Choroid plexus epithelial cell (primary cell): ENCODE measurements at regions not wholly inside any gene's neighbourhood (a gene's known extent, or its start where the extent isn't known, plus 50 kb on each side); places are given as distances from the start of the nearest gene placed in this dataset.

Source experiments
- DNase-seq: peaks from one replicate; pipeline ENCODE4 v3.0.0-alpha.2; 2010; ENCODE audit warnings: low read depth
- H3K4me3 ChIP-seq: 2 replicates; pipeline ENCODE4 v1.5.1; 2011; ENCODE audit warnings: low read depth, mild to moderate bottlenecking, control low read depth, low read length, moderate library complexity
- CTCF ChIP-seq: conservative IDR thresholded peaks from 2 replicates; pipeline ENCODE4 v1.5.1; 2011; ENCODE audit warnings: low read depth, mild to moderate bottlenecking, control low read depth, inconsistent platforms, low read length, moderate library complexity

GRCh38 chr4:59570860-59571476, 1629.2 kb upstream of the ADGRL3 start:
- H3K4me3 ChIP-seq = no peak overlapping the region
- peak; percentile 33 for DNase-seq
- TF ChIP-seq CTCF = no peak

DNA sequence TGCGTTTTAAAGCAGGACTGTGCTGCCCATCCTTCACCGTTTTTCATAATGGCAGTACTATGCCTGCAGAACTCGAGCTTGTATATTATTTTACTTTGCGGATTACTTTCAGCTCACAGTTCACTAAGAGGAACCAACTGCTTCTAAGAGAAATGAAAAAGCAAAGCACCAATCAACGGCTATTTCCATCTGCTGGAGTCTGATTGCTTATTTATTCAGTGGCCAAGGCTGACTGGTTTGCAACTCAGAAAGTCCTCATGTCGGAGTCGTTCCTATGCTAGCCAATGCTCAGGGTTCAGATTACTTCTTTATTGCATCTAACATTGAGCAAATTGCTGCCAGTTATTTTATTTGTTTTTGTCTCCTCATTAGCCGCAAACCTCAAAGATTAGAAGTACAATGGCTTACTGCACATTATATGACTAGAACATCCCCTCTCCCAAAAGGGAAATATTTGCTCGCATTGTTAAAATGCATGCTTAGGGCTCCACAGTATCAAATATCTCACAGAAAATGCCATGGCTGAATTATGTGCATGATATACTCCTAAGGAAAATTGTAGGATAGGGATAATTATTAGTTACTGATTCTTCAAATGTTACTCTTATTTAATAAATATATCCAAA, 1628.2 kb upstream of the ADGRL3 start:
- no peak overlapping the region for H3K4me3 ChIP-seq
- DNase-seq = peak; percentile 42
- no peak for TF ChIP-seq CTCF

- DNase-seq = no peak
- no peak overlapping the region for H3K4me3 ChIP-seq
- no peak for TF ChIP-seq CTCF
Observed at GRCh38 chr4:59583845-59584568, 1616.1 kb upstream of the ADGRL3 start.

DNA sequence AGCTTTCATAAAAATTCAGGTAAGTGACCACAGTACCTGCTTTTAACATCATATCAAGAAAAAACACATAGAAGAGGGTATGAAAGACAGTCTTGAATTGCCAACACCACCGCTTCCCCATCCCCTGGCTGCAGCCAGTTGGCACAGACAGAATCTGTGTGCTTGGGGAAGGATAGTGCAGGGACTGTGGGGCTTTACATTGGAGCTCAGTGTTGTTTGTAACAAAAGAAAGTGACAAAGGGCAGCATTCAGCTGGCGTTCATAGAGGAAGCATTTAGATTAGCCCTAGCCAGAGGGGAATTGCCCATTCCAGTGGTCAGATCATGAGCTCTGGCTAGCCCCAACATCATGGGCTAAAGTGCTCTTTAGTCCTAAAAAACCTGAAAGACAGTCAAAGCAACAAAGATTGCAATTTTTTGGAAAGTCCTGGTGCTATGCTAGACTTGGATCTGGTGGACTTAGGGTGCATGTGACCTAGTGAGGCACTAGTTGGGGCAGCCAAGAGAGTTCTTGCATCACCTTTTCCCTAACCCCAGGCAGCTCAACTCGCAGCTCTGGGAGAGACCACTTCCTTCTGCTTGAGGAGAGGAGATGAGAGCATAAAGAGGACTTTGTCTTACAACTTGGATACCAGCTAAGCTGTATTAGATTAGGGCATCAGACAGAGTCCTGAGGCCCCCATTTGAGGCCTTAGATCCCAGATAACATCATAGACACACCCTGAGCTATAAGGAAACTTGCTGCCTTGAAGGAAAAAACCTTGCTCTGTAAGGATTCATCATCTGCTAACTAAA, 1602.4 kb upstream of the ADGRL3 start:
- TF ChIP-seq CTCF = no peak
- H3K4me3 ChIP-seq = no peak overlapping the region
- DNase-seq = peak; percentile 32

GRCh38 chr4:59598330-59598618, 1601.9 kb upstream of the ADGRL3 start:
- TF ChIP-seq CTCF = no peak
- no peak overlapping the region for H3K4me3 ChIP-seq
- peak; percentile 11 for DNase-seq

- DNase-seq = peak; percentile 59
- H3K4me3 ChIP-seq = no peak overlapping the region
- no peak for TF ChIP-seq CTCF
Observed at GRCh38 chr4:59608466-59608865, 1591.7 kb upstream of the ADGRL3 start.
